Sigmoid colon (tissue), 4 donors: ENCODE measurements at regions not wholly inside any gene's neighbourhood (a gene's known extent, or its start where the extent isn't known, plus 50 kb on each side); places are given as distances from the start of the nearest gene placed in this dataset.

Experiments used
- CTCF ChIP-seq, 4 experiments: fragments of 450-650 bp in 3 of 4; fragments of 200-600 bp in 1 of 4; IDR thresholded peaks; one replicate each; pipeline ENCODE4 v1.5.1; 2016 to 2019; ENCODE audit warnings: antibody characterized with exemption in 4 of 4, mild to moderate bottlenecking in 3 of 4, moderate library complexity in 2 of 4
- POLR2A ChIP-seq, 2 donors: fragments of 450-650 bp; IDR thresholded peaks; one replicate each; pipeline ENCODE4 v1.6.1; 2016; ENCODE audit warnings: antibody characterized with exemption in 2 of 2, mild to moderate bottlenecking in 2 of 2, moderate library complexity in 2 of 2
- POLR2AphosphoS5 ChIP-seq, 4 donors: sonication (generic); formaldehyde crosslinking; IDR thresholded peaks; one replicate each; pipeline ENCODE4 v1.6.1; 2017; ENCODE audit warnings: antibody characterized with exemption in 4 of 4

GRCh38 chr7:11224535-11224934 is 250.9 kb downstream of the PHF14 start:
- no peak for TF ChIP-seq POLR2AphosphoS5 (IDR thresholded peaks at IDR 0.05)
- TF ChIP-seq CTCF (IDR thresholded peaks at IDR 0.05): no peak
- no peak for TF ChIP-seq POLR2A (IDR thresholded peaks at IDR 0.05)
